Ectodermal cell (in vitro differentiated cells): ENCODE measurements at regions not wholly inside any gene's neighbourhood (a gene's known extent, or its start where the extent isn't known, plus 50 kb on each side); places are given as distances from the start of the nearest gene placed in this dataset.
"Not testable (repeated sequence)": the region's sequence is repeated elsewhere in the genome, so short reads cannot be mapped to it uniquely, and the experiment has no call there.

ENCODE experiments used
- H3K27ac ChIP-seq: 2 replicates; pipeline ENCODE4 v1.7.0; 2013; ENCODE audit warnings: mild to moderate bottlenecking, low read depth, low read length; ENCODE audit not compliant: insufficient read depth, poor library complexity, severe bottlenecking
- H3K27me3 ChIP-seq: 2 replicates; pipeline ENCODE4 v1.7.0; 2013; ENCODE audit warnings: mild to moderate bottlenecking, low read length; ENCODE audit not compliant: insufficient read depth, control insufficient read depth, poor library complexity, severe bottlenecking
- H3K36me3 ChIP-seq: one replicate; pipeline ENCODE4 v1.7.0; 2013; ENCODE audit warnings: low read length; ENCODE audit not compliant: control insufficient read depth, insufficient read depth
- H3K4me1 ChIP-seq: one replicate; pipeline ENCODE4 v1.7.0; 2013; ENCODE audit warnings: low read length; ENCODE audit not compliant: control insufficient read depth, insufficient read depth
- H3K4me3 ChIP-seq: 2 replicates; pipeline ENCODE4 v1.7.0; 2013; ENCODE audit warnings: low read depth, low read length, control low read depth; ENCODE audit not compliant: insufficient read depth
- H3K9me3 ChIP-seq: 2 replicates; pipeline ENCODE4 v1.7.0; 2013; ENCODE audit warnings: mild to moderate bottlenecking, low read length, moderate library complexity; ENCODE audit not compliant: control insufficient read depth
- WGBS, 2 experiments: methylation state at CpG; one replicate each; pipeline ENCODE4 v1.1.7; 2013; ENCODE audit warnings: missing lambda C conversion rate in 2 of 2; 5-methylcytosine and 5-hydroxymethylcytosine counted together

- H3K4me1 ChIP-seq = peaks cover 23% of the 10 kb centered on the region
- H3K4me3 ChIP-seq = no peak overlapping the region
- 79 to 82% methylated on average over 16 of the region's 16 CpGs for WGBS, 2 experiments
- H3K36me3 ChIP-seq = no peaks in the 10 kb centered on the region
- no peaks in the 10 kb centered on the region for H3K9me3 ChIP-seq
- no peaks in the 10 kb centered on the region for H3K27me3 ChIP-seq
- H3K27ac ChIP-seq = no peak overlapping the region
Observed at GRCh38 chr4:53959343-53960120, 104.9 kb downstream of the CHIC2 start.

- H3K4me3 ChIP-seq = no peak overlapping the region
- no peaks in the 10 kb centered on the region for H3K36me3 ChIP-seq
- no peaks in the 10 kb centered on the region for H3K9me3 ChIP-seq
- H3K4me1 ChIP-seq = peaks cover 5% of the 10 kb centered on the region
- H3K27me3 ChIP-seq = no peaks in the 10 kb centered on the region
- H3K27ac ChIP-seq = no peak overlapping the region
Observed at GRCh38 chr4:53956454-53956853, 108.0 kb downstream of the CHIC2 start.

- H3K27ac ChIP-seq = no peak overlapping the region
- no peaks in the 10 kb centered on the region for H3K9me3 ChIP-seq
- H3K36me3 ChIP-seq = no peaks in the 10 kb centered on the region
- H3K27me3 ChIP-seq = no peaks in the 10 kb centered on the region
- 76 to 79% methylated on average over 5 of the region's 5 CpGs for WGBS, 2 experiments
- H3K4me3 ChIP-seq = no peak overlapping the region
- H3K4me1 ChIP-seq = peaks cover 5% of the 10 kb centered on the region
Observed at GRCh38 chr4:53956053-53956452, 108.4 kb downstream of the CHIC2 start.

GRCh38 chr4:53951414-53951813 is 113.0 kb downstream of the CHIC2 start:
- H3K4me1 ChIP-seq = no peaks in the 10 kb centered on the region
- H3K27me3 ChIP-seq = no peaks in the 10 kb centered on the region
- no peak overlapping the region for H3K4me3 ChIP-seq
- WGBS, 2 experiments = 91 to 93% methylated on average over 4 of the region's 4 CpGs
- H3K9me3 ChIP-seq = no peaks in the 10 kb centered on the region
- no peak overlapping the region for H3K27ac ChIP-seq
- no peaks in the 10 kb centered on the region for H3K36me3 ChIP-seq

GRCh38 chr4:53943345-53944085 is 120.9 kb downstream of the CHIC2 start:
- Histone ChIP-seq H3K27me3 (no peaks in the 10 kb centered on the region), H3K4me3 (no peak overlapping the region), H3K36me3 (no peaks in the 10 kb centered on the region), H3K9me3 (no peaks in the 10 kb centered on the region), H3K4me1 (no peaks in the 10 kb centered on the region), H3K27ac (no peak overlapping the region)
- WGBS, 2 experiments = 88 to 89% methylated on average over 1 of the region's 2 CpGs

DNA sequence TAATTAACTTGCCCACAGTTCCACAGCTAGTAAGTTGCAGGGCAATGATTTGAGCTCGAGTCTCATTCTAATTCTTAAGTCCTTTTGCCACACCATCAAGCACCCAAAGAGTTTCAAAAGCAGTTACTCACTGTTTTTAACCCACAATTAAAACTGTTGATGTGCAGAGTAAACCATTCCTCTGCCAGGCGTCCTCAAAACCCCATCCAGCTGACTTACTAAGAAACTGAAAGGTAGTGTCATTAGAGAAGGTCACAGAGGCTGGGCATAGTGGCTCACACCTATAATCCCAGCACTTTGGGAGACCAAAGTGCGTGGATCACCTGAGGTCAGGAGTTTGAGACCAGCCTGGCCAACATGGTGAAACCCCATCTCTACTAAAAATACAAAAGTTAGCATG is 121.7 kb downstream of the CHIC2 start:
- no peaks in the 10 kb centered on the region for H3K4me1 ChIP-seq
- no peaks in the 10 kb centered on the region for H3K9me3 ChIP-seq
- no peaks in the 10 kb centered on the region for H3K27me3 ChIP-seq
- WGBS, 2 experiments = 77 to 91% methylated on average over 3 of the region's 3 CpGs
- H3K36me3 ChIP-seq = no peaks in the 10 kb centered on the region
- no peak overlapping the region for H3K4me3 ChIP-seq
- no peak overlapping the region for H3K27ac ChIP-seq

DNA sequence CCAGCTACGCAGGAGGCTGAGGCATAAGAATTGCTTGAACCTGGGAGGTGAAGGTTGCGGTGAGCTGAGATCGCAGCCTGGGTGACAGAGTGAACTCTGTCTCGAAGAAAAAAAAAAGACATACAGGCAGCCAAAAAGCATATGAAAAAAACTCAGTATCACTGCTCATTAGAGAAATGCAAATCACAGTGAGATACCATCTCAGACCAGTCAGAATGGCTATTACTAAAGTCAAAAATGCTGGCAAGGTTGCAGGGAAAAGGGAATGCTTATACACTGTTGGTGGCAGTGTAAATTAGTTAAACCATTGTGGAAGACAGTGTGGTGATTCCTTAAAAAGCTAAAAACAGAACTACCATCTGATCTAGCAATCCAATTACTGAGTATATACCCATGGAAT is 123.1 kb downstream of the CHIC2 start:
- Histone ChIP-seq H3K36me3 (no peaks in the 10 kb centered on the region), H3K9me3 (no peaks in the 10 kb centered on the region), H3K27ac (no peak overlapping the region), H3K4me3 (no peak overlapping the region), H3K27me3 (no peaks in the 10 kb centered on the region), H3K4me1 (no peaks in the 10 kb centered on the region)
- WGBS, 2 experiments = 91 to 95% methylated on average over 4 of the region's 4 CpGs

DNA sequence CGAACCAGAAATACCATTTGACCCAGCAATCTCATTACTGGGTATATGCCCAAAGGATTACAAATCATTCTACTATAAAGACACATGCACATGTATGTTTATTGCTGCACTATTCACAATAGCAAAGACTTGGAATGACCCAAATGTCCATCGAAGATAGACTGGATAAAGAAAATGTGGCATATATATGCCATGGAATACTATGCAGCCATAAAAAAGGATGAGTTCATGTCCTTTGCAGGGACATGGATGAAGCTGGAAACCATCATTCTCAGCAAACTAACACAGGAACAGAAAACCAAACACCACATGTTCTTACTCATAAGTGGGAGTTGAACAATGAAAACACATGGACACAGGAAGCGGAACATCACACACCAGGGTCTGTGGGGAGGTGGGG is 124.5 kb downstream of the CHIC2 start:
- H3K9me3 ChIP-seq, H3K4me3 ChIP-seq, H3K27me3 ChIP-seq, H3K4me1 ChIP-seq, H3K36me3 ChIP-seq, H3K27ac ChIP-seq: not testable (repeated sequence)
- WGBS, 2 experiments = 79 to 87% methylated on average over 2 to 3 of the region's 3 CpGs

DNA sequence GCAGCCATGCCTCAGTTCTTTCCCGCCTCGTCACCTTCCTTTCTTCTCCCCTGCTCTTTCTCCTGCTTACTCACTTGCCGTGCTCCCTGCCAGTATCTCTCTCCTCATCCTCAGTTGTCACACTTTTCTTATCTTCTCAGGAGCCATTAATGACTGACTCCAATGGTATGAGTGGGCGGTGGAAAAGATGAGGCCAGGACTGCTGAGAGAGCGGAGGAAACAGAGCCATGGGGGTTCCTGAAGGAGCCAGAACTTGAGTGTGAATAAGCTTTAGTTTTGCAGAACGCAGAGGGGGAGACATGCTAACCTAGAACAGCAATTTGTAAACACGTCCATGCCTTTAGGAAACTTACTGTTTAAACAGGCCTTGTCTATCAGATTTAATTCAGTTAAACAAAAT is 126.5 kb downstream of the CHIC2 start:
- 77 to 85% methylated on average over 6 to 7 of the region's 7 CpGs for WGBS, 2 experiments
- Histone ChIP-seq H3K4me1 (no peaks in the 10 kb centered on the region), H3K4me3 (no peak overlapping the region), H3K27me3 (no peaks in the 10 kb centered on the region), H3K36me3 (no peaks in the 10 kb centered on the region), H3K9me3 (no peaks in the 10 kb centered on the region), H3K27ac (no peak overlapping the region)

GRCh38 chr4:53937327-53937726 is 127.1 kb downstream of the CHIC2 start:
- Histone ChIP-seq H3K9me3 (no peaks in the 10 kb centered on the region), H3K4me3 (no peak overlapping the region), H3K27me3 (no peaks in the 10 kb centered on the region), H3K27ac (no peak overlapping the region), H3K36me3 (no peaks in the 10 kb centered on the region), H3K4me1 (no peaks in the 10 kb centered on the region)
- 79 to 88% methylated on average over 2 of the region's 2 CpGs for WGBS, 2 experiments
